ENCODE measurements at regions not wholly inside any gene's neighbourhood (a gene's known extent, or its start where the extent isn't known, plus 50 kb on each side); places are given as distances from the start of the nearest gene placed in this dataset.
"Not testable (repeated sequence)": the region's sequence is repeated elsewhere in the genome, so short reads cannot be mapped to it uniquely, and the experiment has no call there.

GRCh38 chr5:103706939-103707682 is 144.5 kb upstream of the NUDT12 start:
- DNase-seq (ENCODE audit: low read depth in 1 of 2, low spot score in 1 of 2): no peak
- in situ Hi-C loops (cut with HindIII; ENCODE audit: low pct_unique_long_range_greater_than_20kb, low sequenced_read_pairs): no loop called here
- TF ChIP-seq JUND (IDR thresholded peaks at IDR 0.05; ENCODE audit: low read depth): no peak

- DNase-seq (ENCODE audit: low read depth in 1 of 2, low spot score in 1 of 2): no peak
Observed at GRCh38 chr5:103703617-103704016, 141.0 kb upstream of the NUDT12 start.

GRCh38 chr5:103693517-103693916 is 130.9 kb upstream of the NUDT12 start:
- no peak for TF ChIP-seq JUND (IDR thresholded peaks at IDR 0.05; ENCODE audit: low read depth)
- no peak for DNase-seq (ENCODE audit: low read depth in 1 of 2, low spot score in 1 of 2)
- in situ Hi-C loops (cut with HindIII; ENCODE audit: low pct_unique_long_range_greater_than_20kb, low sequenced_read_pairs): no loop called here

More at GRCh38 chr5:103703617-103704016, 141.0 kb upstream of the NUDT12 start:
- in situ Hi-C loops (cut with HindIII; ENCODE audit: low pct_unique_long_range_greater_than_20kb, low sequenced_read_pairs): no loop called here
- no peak for TF ChIP-seq JUND (IDR thresholded peaks at IDR 0.05; ENCODE audit: low read depth)

GRCh38 chr5:103690676-103691075 is 128.1 kb upstream of the NUDT12 start:
- in situ Hi-C loops (cut with HindIII; ENCODE audit: low pct_unique_long_range_greater_than_20kb, low sequenced_read_pairs): no loop called here
- DNase-seq (ENCODE audit: low read depth in 1 of 2, low spot score in 1 of 2): no peak
- no peak for TF ChIP-seq JUND (IDR thresholded peaks at IDR 0.05; ENCODE audit: low read depth)

- no peak for DNase-seq (ENCODE audit: low read depth in 1 of 2, low spot score in 1 of 2)
- TF ChIP-seq JUND (IDR thresholded peaks at IDR 0.05; ENCODE audit: low read depth): no peak
- in situ Hi-C loops (cut with HindIII; ENCODE audit: low pct_unique_long_range_greater_than_20kb, low sequenced_read_pairs): no loop called here
Observed at GRCh38 chr5:103679873-103680272, 117.3 kb upstream of the NUDT12 start.

- DNase-seq (ENCODE audit: low read depth in 1 of 2, low spot score in 1 of 2); in situ Hi-C loops (cut with HindIII; ENCODE audit: low pct_unique_long_range_greater_than_20kb, low sequenced_read_pairs): not testable (repeated sequence)
Observed at GRCh38 chr5:103676198-103676597, 113.6 kb upstream of the NUDT12 start.

GRCh38 chr5:103674739-103675138 is 112.2 kb upstream of the NUDT12 start:
- no peak for TF ChIP-seq JUND (IDR thresholded peaks at IDR 0.05; ENCODE audit: low read depth)
- in situ Hi-C loops (cut with HindIII; ENCODE audit: low pct_unique_long_range_greater_than_20kb, low sequenced_read_pairs): no loop called here
- DNase-seq (ENCODE audit: low read depth in 1 of 2, low spot score in 1 of 2): no peak

- in situ Hi-C loops (cut with HindIII; ENCODE audit: low pct_unique_long_range_greater_than_20kb, low sequenced_read_pairs): no loop called here
- no peak for TF ChIP-seq JUND (IDR thresholded peaks at IDR 0.05; ENCODE audit: low read depth)
- peak in 1 of 2 experiments; percentile 31 for DNase-seq (ENCODE audit: low read depth in 1 of 2, low spot score in 1 of 2)
Observed at GRCh38 chr5:103674251-103674650, 111.7 kb upstream of the NUDT12 start.

GRCh38 chr5:103669615-103670014 is 107.0 kb upstream of the NUDT12 start:
- DNase-seq (ENCODE audit: low read depth in 1 of 2, low spot score in 1 of 2): peak in 1 of 2 experiments; percentile 37
- TF ChIP-seq JUND (IDR thresholded peaks at IDR 0.05; ENCODE audit: low read depth): no peak
- in situ Hi-C loops (cut with HindIII; ENCODE audit: low pct_unique_long_range_greater_than_20kb, low sequenced_read_pairs): no loop called here

- no peak for DNase-seq (ENCODE audit: low read depth in 1 of 2, low spot score in 1 of 2)
- in situ Hi-C loops (cut with HindIII; ENCODE audit: low pct_unique_long_range_greater_than_20kb, low sequenced_read_pairs): no loop called here
- TF ChIP-seq JUND (IDR thresholded peaks at IDR 0.05; ENCODE audit: low read depth): no peak
Observed at GRCh38 chr5:103668281-103668680, 105.7 kb upstream of the NUDT12 start.

- no peak for TF ChIP-seq JUND (IDR thresholded peaks at IDR 0.05; ENCODE audit: low read depth)
- in situ Hi-C loops (cut with HindIII; ENCODE audit: low pct_unique_long_range_greater_than_20kb, low sequenced_read_pairs): no loop called here
- DNase-seq (ENCODE audit: low read depth in 1 of 2, low spot score in 1 of 2): no peak
Observed at GRCh38 chr5:103667068-103667467, 104.5 kb upstream of the NUDT12 start.

GRCh38 chr5:103657301-103657700 is 94.7 kb upstream of the NUDT12 start:
- in situ Hi-C loops (cut with HindIII; ENCODE audit: low pct_unique_long_range_greater_than_20kb, low sequenced_read_pairs): no loop called here
- no peak for TF ChIP-seq JUND (IDR thresholded peaks at IDR 0.05; ENCODE audit: low read depth)
- no peak for DNase-seq (ENCODE audit: low read depth in 1 of 2, low spot score in 1 of 2)

GRCh38 chr5:103648086-103648485 is 85.5 kb upstream of the NUDT12 start:
- no peak for DNase-seq (ENCODE audit: low read depth in 1 of 2, low spot score in 1 of 2)
- in situ Hi-C loops (cut with HindIII; ENCODE audit: low pct_unique_long_range_greater_than_20kb, low sequenced_read_pairs): no loop called here

More at GRCh38 chr5:103648086-103648485, 85.5 kb upstream of the NUDT12 start:
- TF ChIP-seq JUND (IDR thresholded peaks at IDR 0.05; ENCODE audit: low read depth): no peak
